ENCODE measurements at regions not wholly inside any gene's neighbourhood (a gene's known extent, or its start where the extent isn't known, plus 50 kb on each side); places are given as distances from the start of the nearest gene placed in this dataset.

GRCh38 chr10:21421016-21421415 is 104.5 kb downstream of the SKIDA1 start:
- TF ChIP-seq CTCF (IDR thresholded peaks at IDR 0.05): no peak
- no peak for TF ChIP-seq TCF7L2 (IDR thresholded peaks at IDR 0.05; ENCODE audit: low read depth, low read length)
- no peak for TF ChIP-seq POLR2AphosphoS5 (IDR thresholded peaks at IDR 0.05; ENCODE audit: low read depth, low read length)
- TF ChIP-seq REST (IDR thresholded peaks at IDR 0.05; ENCODE audit: insufficient read depth in 1 of 2, low read depth in 2 of 2, low read length in 1 of 2): no peak
